ENCODE measurements at regions not wholly inside any gene's neighbourhood (a gene's known extent, or its start where the extent isn't known, plus 50 kb on each side); places are given as distances from the start of the nearest gene placed in this dataset.

DNA sequence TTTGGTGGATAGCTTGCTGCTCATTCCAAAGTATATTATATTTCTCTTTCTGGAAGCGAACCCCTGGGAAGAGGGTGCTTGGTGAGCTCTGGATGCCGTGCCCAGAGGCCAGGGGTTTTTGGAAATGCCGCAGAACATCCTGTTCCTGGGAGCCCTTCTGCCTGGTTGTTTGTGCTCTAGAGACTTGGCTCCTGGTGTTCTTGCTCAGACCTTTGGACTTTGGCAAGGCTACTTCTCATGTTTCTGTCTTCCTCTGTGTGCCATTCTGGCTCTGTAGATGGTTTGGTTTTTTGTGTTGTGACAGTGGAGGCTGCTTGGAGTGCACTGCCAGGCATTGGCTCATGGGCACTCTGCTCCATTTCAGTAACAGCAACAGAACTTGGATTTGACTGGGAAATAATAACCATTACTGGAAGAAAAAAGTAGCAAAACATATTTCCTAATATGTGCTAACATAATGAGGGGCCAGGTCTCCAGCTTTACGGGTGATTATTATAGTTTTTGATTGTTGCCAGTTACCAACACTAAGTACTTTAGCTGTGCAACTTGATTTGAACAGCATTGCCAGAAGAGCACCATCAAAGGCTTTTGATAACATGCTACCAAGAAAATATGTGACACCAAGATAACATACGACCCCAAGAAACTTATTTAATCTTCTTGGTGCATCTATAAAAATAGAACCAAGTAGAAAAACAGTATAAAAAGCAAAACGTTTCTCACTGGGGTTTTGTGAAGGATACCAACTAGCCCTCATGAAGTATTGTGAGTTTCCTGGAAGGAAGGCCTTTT lies 94.2 kb downstream of the PCSK1 start:
- intact Hi-C loops (cut with micrococcal nuclease) = loop anchor here (5.0 kb wide), 1 partner anchor 692 kb away; the partner anchor contains the start of gene RFESD
- no peaks in the 10 kb centered on the region for H3K36me3 ChIP-seq (ENCODE audit: control insufficient read depth in 1 of 2, insufficient read depth in 2 of 2, low read length in 2 of 2)
- no peak overlapping the region for H3K27ac ChIP-seq (ENCODE audit: low read depth, low read length)
- no peak overlapping the region for H3K4me3 ChIP-seq (replicated peaks in 1 of 2; ENCODE audit: low read depth in 1 of 2, low read length in 2 of 2)
- 0 out of 4 replicates have a peak, but pooled peaks cover 0 to 6% of the 10 kb centered on the region in 2 experiments for H3K4me1 ChIP-seq (ENCODE audit: control insufficient read depth in 1 of 2, insufficient read depth in 2 of 2, low read length in 2 of 2)
- ATAC-seq (no peak), DNase-seq (ENCODE audit: low read depth, low spot score) (no peak)
- no peaks in the 10 kb centered on the region for H4K20me1 ChIP-seq (ENCODE audit: insufficient read depth)
- H3K4me2 ChIP-seq (ENCODE audit: low read length) = no peak overlapping the region
- no peak overlapping the region for H3K9ac ChIP-seq (ENCODE audit: low read length)
- ChIA-PET RAD21 (ENCODE audit: low non-redundant PET in 1 of 2, low total read pairs in 2 of 2, uncharacterized antibody in 2 of 2, unreplicated experiment in 2 of 2) (no interaction called here), POLR2A (no interaction called here), CTCF (interaction anchor here (1.0 kb wide), 1 partner anchor 479 kb away, joined by 3 read pairs; no protein-coding TSS in a partner anchor)
- TF ChIP-seq SIN3A (IDR thresholded peaks at IDR 0.05; ENCODE audit: low read depth) (no peak), ZFX (IDR thresholded peaks at IDR 0.05) (no peak), JUND (IDR thresholded peaks at IDR 0.05) (no peak), EGR1 (IDR thresholded peaks at IDR 0.05; ENCODE audit: low read depth) (no peak), ELF1 (IDR thresholded peaks at IDR 0.05; ENCODE audit: borderline replicate concordance, low read depth) (no peak), CEBPB (IDR thresholded peaks at IDR 0.05; ENCODE audit: low read depth) (no peak), EZH2phosphoT487 (IDR thresholded peaks at IDR 0.05; ENCODE audit: borderline replicate concordance) (no peak), ZNF274 (IDR thresholded peaks at IDR 0.05; ENCODE audit: low read depth, low read length) (no peak), POLR2AphosphoS5 (IDR thresholded peaks at IDR 0.05; ENCODE audit: low read depth, low read length) (no peak), SRF (IDR thresholded peaks at IDR 0.05; ENCODE audit: low read depth) (no peak), TCF7L2 (IDR thresholded peaks at IDR 0.05; ENCODE audit: borderline replicate concordance, extremely low read depth, insufficient read depth, insufficient read length) (no peak), EZH2 (IDR thresholded peaks at IDR 0.05) (no peak), POLR2A (IDR thresholded peaks at IDR 0.05; ENCODE audit: borderline replicate concordance, extremely low read depth, insufficient read depth, insufficient read length) (no peak)
- TF ChIP-seq, protein P1, sequence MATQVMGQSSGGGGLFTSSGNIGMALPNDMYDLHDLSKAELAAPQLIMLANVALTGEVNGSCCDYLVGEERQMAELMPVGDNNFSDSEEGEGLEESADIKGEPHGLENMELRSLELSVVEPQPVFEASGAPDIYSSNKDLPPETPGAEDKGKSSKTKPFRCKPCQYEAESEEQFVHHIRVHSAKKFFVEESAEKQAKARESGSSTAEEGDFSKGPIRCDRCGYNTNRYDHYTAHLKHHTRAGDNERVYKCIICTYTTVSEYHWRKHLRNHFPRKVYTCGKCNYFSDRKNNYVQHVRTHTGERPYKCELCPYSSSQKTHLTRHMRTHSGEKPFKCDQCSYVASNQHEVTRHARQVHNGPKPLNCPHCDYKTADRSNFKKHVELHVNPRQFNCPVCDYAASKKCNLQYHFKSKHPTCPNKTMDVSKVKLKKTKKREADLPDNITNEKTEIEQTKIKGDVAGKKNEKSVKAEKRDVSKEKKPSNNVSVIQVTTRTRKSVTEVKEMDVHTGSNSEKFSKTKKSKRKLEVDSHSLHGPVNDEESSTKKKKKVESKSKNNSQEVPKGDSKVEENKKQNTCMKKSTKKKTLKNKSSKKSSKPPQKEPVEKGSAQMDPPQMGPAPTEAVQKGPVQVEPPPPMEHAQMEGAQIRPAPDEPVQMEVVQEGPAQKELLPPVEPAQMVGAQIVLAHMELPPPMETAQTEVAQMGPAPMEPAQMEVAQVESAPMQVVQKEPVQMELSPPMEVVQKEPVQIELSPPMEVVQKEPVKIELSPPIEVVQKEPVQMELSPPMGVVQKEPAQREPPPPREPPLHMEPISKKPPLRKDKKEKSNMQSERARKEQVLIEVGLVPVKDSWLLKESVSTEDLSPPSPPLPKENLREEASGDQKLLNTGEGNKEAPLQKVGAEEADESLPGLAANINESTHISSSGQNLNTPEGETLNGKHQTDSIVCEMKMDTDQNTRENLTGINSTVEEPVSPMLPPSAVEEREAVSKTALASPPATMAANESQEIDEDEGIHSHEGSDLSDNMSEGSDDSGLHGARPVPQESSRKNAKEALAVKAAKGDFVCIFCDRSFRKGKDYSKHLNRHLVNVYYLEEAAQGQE (IDR thresholded peaks at IDR 0.05; ENCODE audit: low read depth) = no peak
- TF ChIP-seq, protein P2, sequence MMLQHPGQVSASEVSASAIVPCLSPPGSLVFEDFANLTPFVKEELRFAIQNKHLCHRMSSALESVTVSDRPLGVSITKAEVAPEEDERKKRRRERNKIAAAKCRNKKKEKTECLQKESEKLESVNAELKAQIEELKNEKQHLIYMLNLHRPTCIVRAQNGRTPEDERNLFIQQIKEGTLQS (IDR thresholded peaks at IDR 0.05) = no peak
- TF ChIP-seq, protein P3, sequence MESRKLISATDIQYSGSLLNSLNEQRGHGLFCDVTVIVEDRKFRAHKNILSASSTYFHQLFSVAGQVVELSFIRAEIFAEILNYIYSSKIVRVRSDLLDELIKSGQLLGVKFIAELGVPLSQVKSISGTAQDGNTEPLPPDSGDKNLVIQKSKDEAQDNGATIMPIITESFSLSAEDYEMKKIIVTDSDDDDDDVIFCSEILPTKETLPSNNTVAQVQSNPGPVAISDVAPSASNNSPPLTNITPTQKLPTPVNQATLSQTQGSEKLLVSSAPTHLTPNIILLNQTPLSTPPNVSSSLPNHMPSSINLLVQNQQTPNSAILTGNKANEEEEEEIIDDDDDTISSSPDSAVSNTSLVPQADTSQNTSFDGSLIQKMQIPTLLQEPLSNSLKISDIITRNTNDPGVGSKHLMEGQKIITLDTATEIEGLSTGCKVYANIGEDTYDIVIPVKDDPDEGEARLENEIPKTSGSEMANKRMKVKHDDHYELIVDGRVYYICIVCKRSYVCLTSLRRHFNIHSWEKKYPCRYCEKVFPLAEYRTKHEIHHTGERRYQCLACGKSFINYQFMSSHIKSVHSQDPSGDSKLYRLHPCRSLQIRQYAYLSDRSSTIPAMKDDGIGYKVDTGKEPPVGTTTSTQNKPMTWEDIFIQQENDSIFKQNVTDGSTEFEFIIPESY (IDR thresholded peaks at IDR 0.05; ENCODE audit: extremely low read depth, insufficient replicate concordance, low read length) = no peak
- H3K27me3 ChIP-seq (ENCODE audit: insufficient read depth, low read length) = no peaks in the 10 kb centered on the region
- BruUV-seq (replicated peaks) = no TSS peak
- no peaks in the 10 kb centered on the region for H3K79me2 ChIP-seq (ENCODE audit: insufficient read depth, low read length)
- no peak overlapping the region for H2AFZ ChIP-seq (ENCODE audit: low read depth, low read length, poor library complexity, severe bottlenecking)
- H3K9me3 ChIP-seq (ENCODE audit: control insufficient read depth in 1 of 2, insufficient read depth in 1 of 2, low read depth in 1 of 2, low read length in 2 of 2) = no peaks in the 10 kb centered on the region
- H3K9me2 ChIP-seq (ENCODE audit: insufficient read depth) = no peaks in the 10 kb centered on the region

All from HCT116 (cell line).